C4-2B (cell line): ENCODE measurements at regions not wholly inside any gene's neighbourhood (a gene's known extent, or its start where the extent isn't known, plus 50 kb on each side); places are given as distances from the start of the nearest gene placed in this dataset.

Experiments
- H3K27ac ChIP-seq: fragments of 450-650 bp; 2 replicates; pipeline ENCODE4 v1.5.1; 2017
- ZFX ChIP-seq: fragments of 450-650 bp; IDR thresholded peaks from 2 replicates; pipeline ENCODE4 v1.6.1; 2017
- TF ChIP-seq, protein P1 (sequence below): fragments of 450-650 bp; conservative IDR thresholded peaks from 2 replicates; pipeline ENCODE4 v1.5.1; 2017; ENCODE audit warnings: mild to moderate bottlenecking

GRCh38 chr2:81647715-81648230 lies 1343.2 kb upstream of the LRRTM1 start:
- no peak for TF ChIP-seq ZFX
- TF ChIP-seq, protein P1, sequence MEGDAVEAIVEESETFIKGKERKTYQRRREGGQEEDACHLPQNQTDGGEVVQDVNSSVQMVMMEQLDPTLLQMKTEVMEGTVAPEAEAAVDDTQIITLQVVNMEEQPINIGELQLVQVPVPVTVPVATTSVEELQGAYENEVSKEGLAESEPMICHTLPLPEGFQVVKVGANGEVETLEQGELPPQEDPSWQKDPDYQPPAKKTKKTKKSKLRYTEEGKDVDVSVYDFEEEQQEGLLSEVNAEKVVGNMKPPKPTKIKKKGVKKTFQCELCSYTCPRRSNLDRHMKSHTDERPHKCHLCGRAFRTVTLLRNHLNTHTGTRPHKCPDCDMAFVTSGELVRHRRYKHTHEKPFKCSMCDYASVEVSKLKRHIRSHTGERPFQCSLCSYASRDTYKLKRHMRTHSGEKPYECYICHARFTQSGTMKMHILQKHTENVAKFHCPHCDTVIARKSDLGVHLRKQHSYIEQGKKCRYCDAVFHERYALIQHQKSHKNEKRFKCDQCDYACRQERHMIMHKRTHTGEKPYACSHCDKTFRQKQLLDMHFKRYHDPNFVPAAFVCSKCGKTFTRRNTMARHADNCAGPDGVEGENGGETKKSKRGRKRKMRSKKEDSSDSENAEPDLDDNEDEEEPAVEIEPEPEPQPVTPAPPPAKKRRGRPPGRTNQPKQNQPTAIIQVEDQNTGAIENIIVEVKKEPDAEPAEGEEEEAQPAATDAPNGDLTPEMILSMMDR = no peak
- H3K27ac ChIP-seq = no peak overlapping the region

DNA sequence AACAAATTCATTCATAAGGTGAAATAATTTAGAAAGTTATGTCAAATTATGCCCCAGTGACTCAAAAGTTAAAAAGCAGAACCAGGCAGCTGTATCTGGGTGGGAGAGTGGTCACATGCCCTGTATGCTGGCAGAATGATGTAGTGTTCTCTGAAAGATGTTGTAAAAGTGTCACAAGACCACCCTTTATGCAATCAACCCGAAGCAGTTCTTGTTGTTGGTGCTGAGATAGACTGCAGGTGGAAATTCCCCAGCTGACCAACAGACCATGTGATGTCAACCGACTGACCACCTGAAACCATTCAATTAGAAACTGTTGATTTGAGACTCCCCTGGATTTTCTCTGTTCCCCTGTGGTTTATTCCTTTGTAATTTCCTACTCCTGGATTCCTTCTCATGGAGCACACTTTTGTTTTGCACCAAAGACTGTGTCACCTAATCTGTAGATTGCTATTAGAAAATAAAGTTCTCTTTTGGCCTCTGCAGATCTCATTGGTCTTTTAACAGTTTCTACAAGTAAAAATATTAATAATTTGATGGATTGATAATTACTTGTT lies 1341.3 kb upstream of the LRRTM1 start:
- TF ChIP-seq, protein P1 = no peak
- no peak for TF ChIP-seq ZFX
- no peak overlapping the region for H3K27ac ChIP-seq

DNA sequence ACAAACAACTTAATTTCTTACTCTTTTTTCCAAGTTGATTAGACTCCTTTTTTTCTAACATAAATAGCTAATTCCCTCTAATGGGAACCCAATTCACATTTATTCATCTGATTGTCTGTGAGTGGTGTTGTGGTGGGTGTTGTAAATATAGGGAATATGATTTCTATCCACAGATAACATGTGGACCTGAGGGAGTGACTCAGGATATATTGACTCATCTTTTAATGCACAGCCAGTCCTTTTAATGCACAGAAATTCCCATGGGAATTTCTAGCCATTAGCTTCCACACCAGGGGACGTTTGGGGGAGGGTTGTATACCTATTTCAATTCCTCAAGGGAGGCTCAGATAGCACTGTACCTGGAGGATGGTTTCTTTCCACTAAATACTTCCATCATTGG lies 1339.6 kb upstream of the LRRTM1 start:
- TF ChIP-seq, protein P1 = no peak
- TF ChIP-seq ZFX = no peak
- H3K27ac ChIP-seq = no peak overlapping the region

- TF ChIP-seq ZFX = no peak
- TF ChIP-seq, protein P1 = no peak
- no peak overlapping the region for H3K27ac ChIP-seq
Measured at GRCh38 chr2:81624825-81625224, 1320.3 kb upstream of the LRRTM1 start.

DNA sequence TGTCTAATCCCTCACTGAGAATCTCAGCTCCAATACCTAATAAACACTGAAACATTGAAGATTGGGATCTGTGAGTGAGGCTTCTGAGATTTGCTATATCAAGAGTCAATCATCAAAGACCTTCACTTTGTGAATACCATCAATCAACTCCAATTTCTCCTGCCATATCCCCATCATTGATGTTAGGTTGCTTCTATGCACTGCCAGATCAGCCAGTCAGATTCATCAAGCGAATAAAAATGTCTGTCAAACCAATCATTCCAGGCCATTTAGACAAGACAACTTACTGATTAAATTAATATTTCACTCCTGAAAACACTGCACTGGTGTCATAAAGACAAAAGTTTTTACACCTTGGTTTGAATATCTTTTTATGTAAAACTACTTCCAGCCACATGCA lies 1295.5 kb upstream of the LRRTM1 start:
- TF ChIP-seq, protein P1 = no peak
- TF ChIP-seq ZFX = no peak
- H3K27ac ChIP-seq = no peak overlapping the region

DNA sequence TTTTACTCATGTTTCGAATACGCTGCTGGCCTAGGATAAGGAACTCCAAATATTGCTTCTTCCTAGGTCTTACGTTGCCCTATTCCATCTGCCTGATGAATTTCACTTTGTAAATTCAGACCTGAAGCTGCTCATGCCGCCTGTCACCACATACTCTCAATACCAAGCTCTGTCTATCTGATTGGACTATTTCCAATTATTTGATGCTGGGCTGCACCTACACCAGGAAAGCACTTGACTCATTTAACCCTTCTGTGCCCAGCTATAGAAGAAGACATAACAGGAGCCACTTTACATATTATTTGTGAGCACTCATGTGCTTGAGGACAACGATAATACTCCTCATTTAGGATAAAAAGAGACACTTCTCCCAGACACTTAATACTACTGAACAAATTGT lies 1293.9 kb upstream of the LRRTM1 start:
- no peak overlapping the region for H3K27ac ChIP-seq
- no peak for TF ChIP-seq ZFX
- TF ChIP-seq, protein P1 = no peak

- TF ChIP-seq, protein P1 = no peak
- no peak for TF ChIP-seq ZFX
- H3K27ac ChIP-seq = no peak overlapping the region
Measured at GRCh38 chr2:81589406-81589805, 1284.9 kb upstream of the LRRTM1 start.
